GM19397 (cell line): ENCODE measurements at regions not wholly inside any gene's neighbourhood (a gene's known extent, or its start where the extent isn't known, plus 50 kb on each side); places are given as distances from the start of the nearest gene placed in this dataset.

ENCODE experiments used
- ATAC-seq: cut with Tn5 transposase; IDR thresholded peaks from one replicate; pipeline ENCODE4 v1.9.1; 2021; ENCODE audit warnings: mild to moderate bottlenecking, moderate library complexity; ENCODE audit not compliant: unreplicated experiment

GRCh38 chr3:193825617-193826016, 232.6 kb downstream of the OPA1 start:
- ATAC-seq, result no peak

GRCh38 chr3:193826159-193826795, 233.3 kb downstream of the OPA1 start:
- no peak for ATAC-seq

- ATAC-seq, result no peak
These were observed 234.1 kb downstream of the OPA1 start for GRCh38 chr3:193827040-193827669.

DNA sequence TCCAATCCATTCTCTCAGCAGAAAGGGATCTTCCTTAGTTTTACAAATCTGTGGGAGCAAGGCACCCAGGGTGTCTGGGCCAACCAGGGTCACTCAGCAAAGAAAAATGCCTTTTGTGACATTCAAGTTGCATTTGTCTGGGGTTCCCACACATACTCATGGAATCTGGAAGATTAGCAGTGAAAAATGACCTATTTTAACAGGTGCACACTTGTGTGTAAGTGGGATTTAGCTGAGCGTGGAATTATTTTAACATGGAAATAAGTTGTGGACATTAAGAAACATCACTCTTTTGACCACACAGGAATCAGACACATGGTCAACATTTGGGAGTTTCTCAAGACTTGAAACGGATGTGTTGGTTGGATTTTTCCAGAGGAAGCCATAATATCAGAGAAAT, 234.9 kb downstream of the OPA1 start:
- no peak for ATAC-seq

DNA sequence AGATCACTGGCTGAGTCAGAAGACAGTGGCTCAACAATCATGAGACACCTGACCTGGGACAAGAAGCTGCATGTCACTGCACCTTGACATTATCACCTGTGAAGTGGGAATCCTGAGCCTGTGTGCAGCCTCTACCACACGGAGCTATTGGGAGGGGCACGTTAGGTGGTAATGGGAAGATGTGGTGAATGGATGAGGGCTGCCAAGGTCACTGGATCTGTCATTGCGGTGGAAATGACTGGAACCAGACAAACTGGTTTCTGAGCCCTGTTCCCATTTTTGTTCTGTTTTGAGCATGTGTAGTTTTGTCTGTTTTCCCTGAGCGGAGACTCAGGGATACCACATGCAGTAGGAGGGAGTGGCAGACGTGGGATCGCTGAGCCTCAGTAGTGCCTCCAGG, 235.5 kb downstream of the OPA1 start:
- ATAC-seq, result no peak

- no peak for ATAC-seq
These were observed 236.8 kb downstream of the OPA1 start for GRCh38 chr3:193829781-193830180.

DNA sequence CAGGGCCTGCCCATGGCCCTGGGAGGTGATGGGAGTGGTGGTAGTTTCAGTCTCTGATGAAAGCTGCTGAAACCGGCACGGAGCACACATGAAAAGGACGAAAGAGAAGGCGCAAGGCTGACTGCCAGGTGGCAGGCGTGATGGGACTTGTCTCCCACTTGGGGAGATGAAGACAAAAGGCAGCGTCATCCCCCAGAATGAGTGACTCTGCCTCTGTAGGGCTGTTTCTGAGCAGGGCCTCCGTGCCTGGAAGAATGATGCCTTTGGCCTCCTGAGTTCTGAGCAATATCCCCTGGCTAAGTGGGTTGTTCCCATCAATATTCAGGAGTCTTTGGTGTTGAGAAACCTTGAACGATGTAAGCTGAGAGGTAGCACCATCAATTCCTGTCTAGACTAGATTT, 237.8 kb downstream of the OPA1 start:
- no peak for ATAC-seq

DNA sequence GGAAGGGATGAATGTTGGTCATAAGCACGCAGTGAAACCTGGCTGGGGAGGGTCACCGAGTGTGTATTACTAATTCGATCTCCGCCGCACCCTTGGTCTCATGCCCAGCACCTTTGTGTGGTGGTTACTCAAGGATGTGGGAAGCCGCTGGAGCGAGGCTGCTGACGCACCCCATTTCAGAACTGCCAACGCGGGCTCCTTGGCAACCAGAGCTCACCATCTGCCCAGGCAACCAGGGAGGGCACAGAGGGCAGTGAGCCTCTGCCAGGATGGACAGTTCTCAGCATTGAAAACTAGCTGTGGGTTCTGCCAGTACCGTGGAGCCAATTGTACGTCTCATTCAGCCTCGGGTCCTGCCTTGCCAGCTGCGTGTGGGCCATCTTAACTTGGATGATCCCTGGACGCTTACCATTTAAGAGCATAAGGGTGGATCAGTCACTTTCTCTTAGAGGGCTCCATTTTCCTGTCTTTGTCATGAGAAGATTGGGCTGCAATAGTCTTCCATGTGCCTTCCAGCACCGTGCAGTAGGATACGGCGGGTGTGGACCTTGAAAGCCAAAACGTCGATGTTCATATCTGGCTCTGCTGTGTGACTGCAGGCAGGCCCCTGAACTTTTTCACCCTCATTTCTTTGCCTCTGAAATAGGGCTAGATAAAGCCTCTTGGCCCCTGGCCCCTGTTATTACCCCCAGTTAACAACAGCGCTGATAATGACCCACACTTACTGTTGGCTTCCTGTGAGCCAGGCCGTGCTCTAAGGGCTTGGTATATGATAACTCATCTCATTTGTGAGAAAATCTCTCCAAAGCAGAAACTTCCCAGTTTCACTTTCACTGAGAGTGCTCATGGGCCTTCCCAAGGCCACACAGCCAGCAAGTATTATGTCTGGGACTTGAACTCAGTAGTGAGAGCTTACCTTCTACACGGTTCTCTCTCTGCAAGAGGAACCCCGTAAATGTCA, 238.8 kb downstream of the OPA1 start:
- peak; percentile 56 for ATAC-seq

- ATAC-seq, result no peak
These were observed 239.9 kb downstream of the OPA1 start for GRCh38 chr3:193832833-193833413.

DNA sequence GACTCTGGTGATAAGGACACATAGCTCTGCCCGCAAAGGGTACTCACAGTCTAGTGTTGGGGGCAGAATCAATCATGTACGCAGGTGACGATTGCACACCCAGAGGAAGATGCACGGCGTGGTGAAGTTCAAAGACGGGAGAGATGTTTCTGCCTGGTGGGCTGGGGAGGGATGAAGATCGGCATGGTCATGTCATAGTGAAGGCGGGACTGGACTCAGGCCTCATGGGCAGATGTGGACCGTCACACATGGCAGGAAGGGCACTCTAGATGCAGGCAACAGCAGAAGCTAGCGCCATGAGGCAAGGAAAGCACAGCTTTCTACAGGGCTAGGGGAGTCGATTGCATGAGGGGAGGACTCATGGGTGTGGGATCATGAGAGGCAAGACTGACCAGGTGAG, 240.6 kb downstream of the OPA1 start:
- ATAC-seq, result no peak

- no peak for ATAC-seq
These were observed 242.4 kb downstream of the OPA1 start for GRCh38 chr3:193835414-193835813.

GRCh38 chr3:193836511-193836910, 243.5 kb downstream of the OPA1 start:
- no peak for ATAC-seq

- ATAC-seq, result no peak
These were observed 243.9 kb downstream of the OPA1 start for GRCh38 chr3:193836918-193837317.

DNA sequence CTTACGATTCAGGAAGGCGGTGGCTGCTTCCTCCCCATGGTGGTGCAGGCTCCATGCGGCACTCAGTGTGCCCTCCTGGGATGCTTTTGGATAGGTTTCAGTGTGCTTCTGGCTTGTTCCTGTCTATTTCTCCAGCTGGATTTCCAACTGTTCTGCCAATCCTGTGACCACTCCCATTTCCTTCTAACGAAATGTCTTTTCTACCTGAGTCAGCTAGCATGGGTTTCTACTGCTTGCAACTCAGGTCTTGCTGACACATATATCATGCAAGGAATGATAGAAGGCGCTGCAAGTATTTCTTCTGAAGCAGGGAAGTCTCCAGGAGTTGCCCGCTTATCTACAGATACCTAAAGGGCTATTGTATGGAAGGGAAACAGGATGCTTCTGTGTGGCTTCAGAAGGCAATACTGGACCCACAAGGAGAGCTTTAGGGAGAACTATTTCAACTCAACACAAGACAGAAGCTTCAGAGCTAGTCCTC, 244.4 kb downstream of the OPA1 start:
- no peak for ATAC-seq

- ATAC-seq, result no peak
These were observed 247.2 kb downstream of the OPA1 start for GRCh38 chr3:193840111-193840641.

- no peak for ATAC-seq
These were observed 248.6 kb downstream of the OPA1 start for GRCh38 chr3:193841581-193841980.

DNA sequence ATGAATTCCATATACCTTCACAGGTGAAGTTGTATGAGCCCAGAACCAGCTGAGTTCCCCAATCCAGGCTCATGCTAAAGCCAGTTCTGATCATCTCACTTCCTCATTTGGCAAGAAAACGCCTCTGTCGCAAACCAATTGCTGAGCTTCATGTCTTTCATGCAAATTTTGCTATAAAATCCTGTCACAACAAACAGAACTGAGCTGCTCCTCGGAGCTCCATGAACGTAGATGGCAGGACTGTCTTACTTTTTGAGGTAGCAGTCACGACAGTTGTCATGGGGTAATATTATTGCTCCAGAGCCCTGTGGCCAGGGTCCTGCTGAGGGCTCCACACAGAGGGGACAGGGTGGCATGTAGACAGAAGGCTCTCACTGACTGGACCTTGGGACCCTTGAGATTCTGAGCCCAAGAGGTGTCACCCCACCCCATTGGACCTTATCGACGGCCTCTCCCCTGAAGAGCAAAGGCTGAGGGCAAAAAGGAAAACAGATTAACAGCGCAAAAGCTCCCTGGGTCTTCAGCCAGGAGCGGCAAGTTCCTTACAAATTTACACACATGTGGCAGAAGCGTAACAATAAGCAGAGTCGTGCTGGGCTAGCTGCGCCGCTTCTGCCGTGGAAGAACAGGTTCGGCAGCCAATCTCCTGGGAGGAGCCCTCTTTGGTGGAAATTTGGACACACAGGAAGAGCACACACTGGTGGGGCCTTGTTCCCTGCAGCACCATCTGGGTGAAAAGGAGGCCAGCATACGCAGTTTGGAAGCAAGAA, 249.2 kb downstream of the OPA1 start:
- ATAC-seq, result peak; percentile 62

GRCh38 chr3:193842832-193843473, 249.9 kb downstream of the OPA1 start:
- ATAC-seq, result no peak

DNA sequence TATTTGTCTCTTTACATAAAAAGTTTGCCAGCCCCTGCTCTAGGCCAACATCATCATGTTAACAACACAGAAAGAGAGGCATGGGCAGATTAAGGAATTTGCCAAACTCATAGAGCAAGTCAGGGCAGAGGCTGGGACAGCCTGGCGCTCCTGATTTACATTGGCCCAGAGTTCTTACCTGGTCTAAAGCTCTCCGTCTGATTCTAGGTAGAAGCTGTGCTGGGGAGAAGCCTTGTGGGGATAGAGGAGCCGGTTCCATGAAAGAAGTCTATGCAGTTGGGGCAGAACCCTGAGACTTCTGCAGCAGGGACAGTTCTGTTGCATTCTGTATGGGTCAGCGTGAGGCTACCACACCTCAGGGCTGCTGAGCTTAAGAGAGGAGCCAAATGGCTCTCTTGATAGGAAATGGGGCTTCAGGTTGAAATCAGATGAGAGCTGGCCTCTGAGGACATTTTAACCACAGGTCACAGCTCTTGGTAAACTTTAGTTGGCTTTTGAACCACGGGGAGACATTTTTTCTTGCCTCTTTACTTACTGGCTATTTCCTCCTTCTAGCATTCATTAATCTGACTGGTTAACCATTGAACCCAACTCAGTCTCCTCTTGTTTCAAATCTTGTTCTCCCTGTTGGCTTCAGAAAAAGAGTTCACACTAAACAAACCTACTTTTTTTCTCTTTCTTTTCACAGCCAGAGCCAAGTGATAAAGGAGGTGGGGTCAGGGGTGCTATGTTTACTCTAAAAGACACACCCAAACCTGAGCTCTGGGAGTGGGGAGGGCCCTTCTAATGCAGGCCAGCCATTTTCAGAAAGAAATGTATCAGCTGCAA, 250.7 kb downstream of the OPA1 start:
- peak; percentile 47 for ATAC-seq
